Endodermal cell (in vitro differentiated cells): ENCODE measurements at regions not wholly inside any gene's neighbourhood (a gene's known extent, or its start where the extent isn't known, plus 50 kb on each side); places are given as distances from the start of the nearest gene placed in this dataset.

Experiments
- DNase-seq: peaks from one replicate; pipeline ENCODE4 v3.0.0-alpha.2; 2017
- H3K27ac ChIP-seq: 2 replicates; pipeline ENCODE4 v1.5.1; 2013; ENCODE audit warnings: mild to moderate bottlenecking, low read depth, low read length, moderate library complexity
- H3K27me3 ChIP-seq: 2 replicates; pipeline ENCODE4 v1.6.1; 2013; ENCODE audit warnings: mild to moderate bottlenecking, low read length, moderate library complexity; ENCODE audit not compliant: insufficient read depth, control insufficient read depth, poor library complexity, severe bottlenecking
- H3K36me3 ChIP-seq: 2 replicates; pipeline ENCODE4 v1.7.0; 2013; ENCODE audit warnings: mild to moderate bottlenecking, low read length, moderate library complexity; ENCODE audit not compliant: control insufficient read depth, insufficient read depth
- H3K4me1 ChIP-seq: one replicate; pipeline ENCODE4 v1.7.0; 2013; ENCODE audit warnings: low read length; ENCODE audit not compliant: control insufficient read depth, insufficient read depth
- H3K4me3 ChIP-seq: 2 replicates; pipeline ENCODE4 v1.5.1; 2013; ENCODE audit warnings: mild to moderate bottlenecking, low read length, moderate library complexity
- H3K9ac ChIP-seq: 2 replicates; pipeline ENCODE4 v1.6.1; 2013; ENCODE audit warnings: mild to moderate bottlenecking, low read length, moderate library complexity; ENCODE audit not compliant: poor library complexity, severe bottlenecking; ENCODE audit errors: extremely low read depth
- H3K9me3 ChIP-seq: 2 replicates; pipeline ENCODE4 v1.6.1; 2013; ENCODE audit warnings: mild to moderate bottlenecking, low read length, moderate library complexity; ENCODE audit not compliant: control insufficient read depth
- H3K27ac Mint-ChIP-seq: 2 replicates; pipeline ENCODE4 v1.8.0; 2020; ENCODE audit warnings: mixed read lengths
- H3K27me3 Mint-ChIP-seq: 2 replicates; pipeline ENCODE4 v1.8.0; 2021; ENCODE audit warnings: mild to moderate bottlenecking, mixed read lengths; ENCODE audit not compliant: insufficient read depth
- H3K36me3 Mint-ChIP-seq: 2 replicates; pipeline ENCODE4 v1.8.0; 2020; ENCODE audit warnings: low read depth, mixed read lengths
- H3K4me1 Mint-ChIP-seq: 2 replicates; pipeline ENCODE4 v1.8.0; 2020; ENCODE audit warnings: mixed read lengths
- H3K4me3 Mint-ChIP-seq: 2 replicates; pipeline ENCODE4 v1.8.0; 2020; ENCODE audit warnings: mild to moderate bottlenecking, moderate library complexity, mixed read lengths
- H3K9me3 Mint-ChIP-seq: 2 replicates; pipeline ENCODE4 v1.8.0; 2020; ENCODE audit warnings: mild to moderate bottlenecking, mixed read lengths
- WGBS, 2 experiments: methylation state at CpG; one replicate each; pipeline versions ENCODE4 v1.1.5 to v1.1.7; 2013; ENCODE audit warnings: missing lambda C conversion rate in 2 of 2, mixed read lengths in 1 of 2; ENCODE audit not compliant: insufficient coverage in 1 of 2, insufficient read length in 1 of 2; 5-methylcytosine and 5-hydroxymethylcytosine counted together
- TF ChIP-seq, protein P1 (sequence below): fragments of 200-600 bp; sonication (generic); conservative IDR thresholded peaks from 2 replicates; pipeline ENCODE4 v1.5.0; 2021; ENCODE audit warnings: antibody characterized with exemption, mild to moderate bottlenecking

DNA sequence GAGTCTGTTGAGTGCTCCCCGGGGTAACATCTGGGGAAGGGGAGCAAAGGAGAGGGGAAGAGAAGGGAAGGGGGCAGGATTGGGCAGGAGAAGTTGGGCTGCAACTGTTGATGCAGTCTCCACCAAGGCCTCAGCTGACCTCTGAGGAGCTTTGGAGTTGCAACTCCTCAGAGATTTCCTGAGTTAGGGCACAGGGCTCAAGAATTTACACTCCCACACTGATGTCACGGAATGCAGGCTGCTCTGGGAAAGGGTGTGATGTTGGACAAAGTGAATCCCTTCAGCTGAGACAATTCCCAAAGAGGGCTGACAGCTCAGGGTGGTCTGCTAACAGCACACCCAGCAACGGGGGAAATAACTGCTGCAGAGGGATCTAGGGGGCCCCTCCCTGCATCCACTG, 295.6 kb downstream of the PCNX1 start:
- no peak for DNase-seq
- H3K27ac Mint-ChIP-seq: no peak overlapping the region
- 86 to 100% methylated on average over 2 to 3 of the region's 3 CpGs for WGBS, 2 experiments
- peaks cover 9% of the 10 kb centered on the region for H3K27me3 Mint-ChIP-seq
- no peaks in the 10 kb centered on the region for H3K36me3 Mint-ChIP-seq
- TF ChIP-seq, protein P1, sequence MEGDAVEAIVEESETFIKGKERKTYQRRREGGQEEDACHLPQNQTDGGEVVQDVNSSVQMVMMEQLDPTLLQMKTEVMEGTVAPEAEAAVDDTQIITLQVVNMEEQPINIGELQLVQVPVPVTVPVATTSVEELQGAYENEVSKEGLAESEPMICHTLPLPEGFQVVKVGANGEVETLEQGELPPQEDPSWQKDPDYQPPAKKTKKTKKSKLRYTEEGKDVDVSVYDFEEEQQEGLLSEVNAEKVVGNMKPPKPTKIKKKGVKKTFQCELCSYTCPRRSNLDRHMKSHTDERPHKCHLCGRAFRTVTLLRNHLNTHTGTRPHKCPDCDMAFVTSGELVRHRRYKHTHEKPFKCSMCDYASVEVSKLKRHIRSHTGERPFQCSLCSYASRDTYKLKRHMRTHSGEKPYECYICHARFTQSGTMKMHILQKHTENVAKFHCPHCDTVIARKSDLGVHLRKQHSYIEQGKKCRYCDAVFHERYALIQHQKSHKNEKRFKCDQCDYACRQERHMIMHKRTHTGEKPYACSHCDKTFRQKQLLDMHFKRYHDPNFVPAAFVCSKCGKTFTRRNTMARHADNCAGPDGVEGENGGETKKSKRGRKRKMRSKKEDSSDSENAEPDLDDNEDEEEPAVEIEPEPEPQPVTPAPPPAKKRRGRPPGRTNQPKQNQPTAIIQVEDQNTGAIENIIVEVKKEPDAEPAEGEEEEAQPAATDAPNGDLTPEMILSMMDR: no peak
- no peaks in the 10 kb centered on the region for H3K4me1 ChIP-seq
- H3K4me3 ChIP-seq: no peak overlapping the region
- no peak overlapping the region for H3K9ac ChIP-seq
- peaks cover 3% of the 10 kb centered on the region for H3K4me1 Mint-ChIP-seq
- no peak overlapping the region for H3K27ac ChIP-seq
- H3K36me3 ChIP-seq: no peaks in the 10 kb centered on the region
- H3K9me3 Mint-ChIP-seq: peaks cover 15% of the 10 kb centered on the region
- no peaks in the 10 kb centered on the region for H3K9me3 ChIP-seq
- H3K27me3 ChIP-seq: no peaks in the 10 kb centered on the region
- H3K4me3 Mint-ChIP-seq: no peak overlapping the region

- no peak overlapping the region for H3K4me3 Mint-ChIP-seq
- no peaks in the 10 kb centered on the region for H3K4me1 ChIP-seq
- H3K27me3 Mint-ChIP-seq: peaks cover 9% of the 10 kb centered on the region
- no peak overlapping the region for H3K9ac ChIP-seq
- peaks cover 15% of the 10 kb centered on the region for H3K9me3 Mint-ChIP-seq
- TF ChIP-seq, protein P1: no peak
- H3K4me1 Mint-ChIP-seq: peaks cover 3% of the 10 kb centered on the region
- no peaks in the 10 kb centered on the region for H3K9me3 ChIP-seq
- no peak overlapping the region for H3K27ac ChIP-seq
- no peaks in the 10 kb centered on the region for H3K36me3 Mint-ChIP-seq
- DNase-seq: no peak
- no peaks in the 10 kb centered on the region for H3K36me3 ChIP-seq
- no peak overlapping the region for H3K27ac Mint-ChIP-seq
- no peak overlapping the region for H3K4me3 ChIP-seq
- WGBS, 2 experiments: 93 to 94% methylated on average over 6 of the region's 6 CpGs
- H3K27me3 ChIP-seq: no peaks in the 10 kb centered on the region
Observed at GRCh38 chr14:71203306-71203705, 296.0 kb downstream of the PCNX1 start.

GRCh38 chr14:71204231-71204630, 297.0 kb downstream of the PCNX1 start:
- WGBS, 2 experiments: 81 to 91% methylated on average over 2 of the region's 2 CpGs
- no peak for DNase-seq
- no peaks in the 10 kb centered on the region for H3K9me3 ChIP-seq
- Mint-ChIP-seq H3K4me3 (no peak overlapping the region), H3K27me3 (peaks cover 9% of the 10 kb centered on the region), H3K36me3 (no peaks in the 10 kb centered on the region), H3K27ac (no peak overlapping the region), H3K9me3 (peaks cover 9% of the 10 kb centered on the region), H3K4me1 (no peaks in the 10 kb centered on the region)
- no peaks in the 10 kb centered on the region for H3K27me3 ChIP-seq
- TF ChIP-seq, protein P1: no peak
- H3K27ac ChIP-seq: no peak overlapping the region
- no peaks in the 10 kb centered on the region for H3K4me1 ChIP-seq
- H3K36me3 ChIP-seq: no peaks in the 10 kb centered on the region
- no peak overlapping the region for H3K4me3 ChIP-seq
- H3K9ac ChIP-seq: no peak overlapping the region
